GM12873 (cell line): ENCODE measurements at regions not wholly inside any gene's neighbourhood (a gene's known extent, or its start where the extent isn't known, plus 50 kb on each side); places are given as distances from the start of the nearest gene placed in this dataset.

Source experiments
- TF ChIP-seq, protein P1 (sequence below): IDR thresholded peaks from 2 replicates; pipeline ENCODE4 v1.5.1; 2012; ENCODE audit warnings: low read depth, mild to moderate bottlenecking, moderate library complexity, low read length, control low read depth; ENCODE audit not compliant: insufficient read depth; ENCODE audit errors: missing control alignments

DNA sequence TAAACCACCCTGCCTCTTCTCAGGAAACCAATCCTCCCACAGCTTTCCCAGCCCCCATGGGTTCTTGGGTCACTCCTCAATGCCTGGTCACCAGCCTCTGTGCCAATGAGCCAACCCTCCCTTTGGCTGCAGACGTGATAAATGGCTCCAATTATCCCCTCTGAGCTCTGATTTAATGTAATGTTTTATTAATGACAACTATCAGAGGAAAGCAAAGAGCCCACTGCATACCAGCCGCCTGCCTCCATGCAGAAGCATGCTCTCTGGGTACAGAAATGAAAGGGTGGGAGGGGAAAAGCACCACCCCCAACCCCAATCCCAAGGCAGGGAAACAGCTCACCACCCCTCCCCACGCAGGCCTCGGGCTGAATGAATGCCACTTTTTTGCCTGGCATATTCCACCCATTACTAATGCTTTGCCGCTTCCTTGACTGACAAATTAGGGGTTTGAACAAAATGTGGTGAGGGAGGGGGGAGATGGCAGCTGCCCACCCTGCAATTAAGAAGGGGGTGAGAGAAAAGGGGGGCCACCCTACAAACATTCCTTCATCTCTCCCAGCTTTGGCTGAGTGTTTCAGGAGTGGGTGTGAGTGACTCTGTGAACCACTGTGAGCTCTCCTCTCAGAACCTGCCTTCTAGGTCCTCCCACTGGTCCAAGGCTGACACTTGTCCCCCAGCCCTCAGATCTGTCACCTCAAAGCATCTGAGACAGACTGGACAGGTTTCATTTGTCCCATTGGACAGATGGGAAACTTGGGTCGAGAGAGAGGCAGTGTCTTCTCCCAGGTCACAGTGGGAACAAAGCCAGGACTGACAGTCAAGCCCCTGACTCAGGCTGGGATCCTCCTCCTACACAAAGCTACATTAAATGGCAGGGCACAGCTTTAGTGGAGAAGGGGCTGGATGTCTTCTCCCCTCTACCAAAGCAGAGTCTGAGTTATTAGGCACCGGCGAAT is 161.5 kb downstream of the TMEM132E start:
- TF ChIP-seq, protein P1, sequence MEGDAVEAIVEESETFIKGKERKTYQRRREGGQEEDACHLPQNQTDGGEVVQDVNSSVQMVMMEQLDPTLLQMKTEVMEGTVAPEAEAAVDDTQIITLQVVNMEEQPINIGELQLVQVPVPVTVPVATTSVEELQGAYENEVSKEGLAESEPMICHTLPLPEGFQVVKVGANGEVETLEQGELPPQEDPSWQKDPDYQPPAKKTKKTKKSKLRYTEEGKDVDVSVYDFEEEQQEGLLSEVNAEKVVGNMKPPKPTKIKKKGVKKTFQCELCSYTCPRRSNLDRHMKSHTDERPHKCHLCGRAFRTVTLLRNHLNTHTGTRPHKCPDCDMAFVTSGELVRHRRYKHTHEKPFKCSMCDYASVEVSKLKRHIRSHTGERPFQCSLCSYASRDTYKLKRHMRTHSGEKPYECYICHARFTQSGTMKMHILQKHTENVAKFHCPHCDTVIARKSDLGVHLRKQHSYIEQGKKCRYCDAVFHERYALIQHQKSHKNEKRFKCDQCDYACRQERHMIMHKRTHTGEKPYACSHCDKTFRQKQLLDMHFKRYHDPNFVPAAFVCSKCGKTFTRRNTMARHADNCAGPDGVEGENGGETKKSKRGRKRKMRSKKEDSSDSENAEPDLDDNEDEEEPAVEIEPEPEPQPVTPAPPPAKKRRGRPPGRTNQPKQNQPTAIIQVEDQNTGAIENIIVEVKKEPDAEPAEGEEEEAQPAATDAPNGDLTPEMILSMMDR: no peak

DNA sequence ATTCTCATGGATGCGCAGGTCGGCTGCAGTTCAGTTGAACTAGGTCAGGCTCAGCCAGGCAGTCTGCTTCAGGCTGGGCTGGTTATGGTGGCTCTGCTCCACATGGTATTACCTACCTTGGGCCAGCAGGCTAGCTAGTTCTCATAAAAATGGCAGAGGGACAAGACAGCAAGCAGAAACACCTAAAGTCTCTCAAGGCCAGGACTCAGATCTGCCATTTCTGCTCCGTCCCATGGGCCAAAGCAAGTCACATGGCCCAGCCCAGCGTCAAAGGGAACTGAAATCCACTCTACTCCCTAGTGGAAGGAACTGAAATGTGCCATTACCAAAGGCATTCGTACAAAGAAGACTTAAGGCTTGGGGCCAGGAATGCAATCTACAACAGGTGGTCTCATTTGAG is 160.0 kb downstream of the TMEM132E start:
- TF ChIP-seq, protein P1: no peak

DNA sequence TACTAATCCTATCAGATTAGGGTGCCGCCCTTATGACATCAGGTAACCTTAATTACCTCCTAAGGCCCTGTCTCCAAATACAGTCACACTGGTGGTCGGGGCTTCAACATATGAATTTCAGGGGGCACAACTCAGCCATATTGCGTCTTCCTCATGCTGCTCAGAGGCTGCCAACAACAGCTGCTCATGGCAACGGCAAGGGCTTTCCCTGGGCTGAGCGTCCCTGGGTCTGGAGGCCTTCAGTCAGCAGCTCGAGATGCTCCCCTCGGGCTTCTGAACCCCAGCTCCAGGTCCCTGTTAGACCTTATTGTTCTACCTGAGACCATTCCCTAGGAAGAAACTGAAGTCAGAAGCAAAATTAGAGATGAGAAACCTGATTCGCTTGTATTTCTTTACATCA is 157.2 kb downstream of the TMEM132E start:
- TF ChIP-seq, protein P1: no peak

DNA sequence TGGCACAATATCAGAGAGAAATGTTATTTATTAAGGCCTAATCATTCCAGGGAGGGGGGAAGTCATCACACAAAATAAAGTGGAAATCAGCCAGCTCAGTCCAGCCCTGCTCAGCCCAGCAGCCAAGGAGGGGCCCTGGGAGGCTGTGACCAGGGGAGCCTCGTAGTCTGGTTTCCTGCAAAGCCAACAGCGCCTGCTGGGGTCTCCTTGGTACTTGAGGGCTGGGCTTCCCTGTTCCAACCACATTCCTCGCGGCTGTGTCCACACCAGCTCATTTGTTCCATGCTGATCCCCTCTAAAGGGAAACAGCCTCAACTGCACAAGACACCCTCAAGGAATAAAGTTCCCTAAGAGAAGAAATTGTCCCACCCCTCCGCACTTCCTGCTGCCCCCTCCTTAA is 154.0 kb downstream of the TMEM132E start:
- TF ChIP-seq, protein P1: no peak

DNA sequence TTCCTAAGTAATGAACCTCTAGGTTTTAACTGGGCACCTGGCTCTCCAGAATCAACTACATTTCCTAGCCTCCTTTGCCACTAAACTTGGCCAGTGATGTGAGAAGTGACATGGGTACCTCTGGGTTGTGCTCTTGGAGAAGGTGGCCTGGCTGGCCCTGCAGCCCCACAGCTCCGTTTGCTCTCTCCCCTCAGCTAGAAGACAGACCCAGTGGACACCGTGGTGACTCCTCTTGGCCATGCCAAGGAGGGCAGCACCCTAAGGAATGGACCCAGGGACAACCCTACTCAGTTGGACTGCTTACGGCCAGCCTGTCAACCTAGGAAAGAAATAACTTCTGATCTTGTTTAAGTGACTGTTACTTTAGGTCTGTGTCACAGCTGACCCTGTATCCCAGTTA is 151.4 kb downstream of the TMEM132E start:
- TF ChIP-seq, protein P1: no peak

DNA sequence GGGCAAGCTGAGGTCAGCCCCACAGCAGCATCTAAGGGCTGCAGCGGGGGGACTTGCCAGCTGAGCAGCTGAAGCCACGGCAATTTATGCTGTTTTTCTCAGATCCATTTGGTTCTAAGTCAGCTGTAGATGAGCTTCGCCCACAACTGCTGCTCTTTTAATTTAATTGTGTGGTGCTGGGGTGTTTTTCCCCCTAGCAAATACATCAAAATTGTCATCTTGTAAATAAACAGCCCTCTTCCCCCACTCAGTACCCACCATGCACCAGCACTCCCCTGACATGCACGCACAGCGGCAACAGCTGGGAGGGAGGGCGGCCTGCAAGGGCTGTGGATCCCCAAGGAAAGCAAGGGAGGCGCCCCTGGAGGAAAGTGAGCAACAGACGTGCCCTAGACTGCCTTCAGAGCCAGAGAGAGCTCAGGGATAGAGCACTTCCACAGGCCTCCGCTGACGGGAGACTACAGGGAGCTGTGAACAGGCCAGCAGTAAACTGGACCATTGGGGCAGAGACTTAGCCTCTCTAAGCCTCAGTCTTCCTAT is 149.5 kb downstream of the TMEM132E start:
- TF ChIP-seq, protein P1: no peak

DNA sequence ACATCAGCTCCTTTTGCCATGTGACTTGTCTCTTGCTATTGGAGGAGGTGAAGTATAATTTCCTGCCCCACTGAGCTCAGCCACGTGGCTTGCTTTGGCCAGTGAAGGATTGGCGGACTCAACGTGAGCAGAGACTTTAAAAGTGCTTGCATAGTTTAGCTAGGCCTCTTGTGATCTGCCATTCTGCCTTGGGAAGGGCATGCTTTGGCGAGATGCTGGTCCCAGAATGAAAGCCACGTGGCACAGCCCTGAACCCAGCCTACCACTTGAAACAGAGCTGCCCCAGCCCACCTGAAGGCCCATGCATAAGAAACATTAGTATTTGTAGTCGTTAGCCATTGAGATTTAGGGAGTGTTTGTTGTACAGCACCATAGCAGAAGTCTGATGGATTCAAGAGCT is 148.2 kb downstream of the TMEM132E start:
- TF ChIP-seq, protein P1: no peak
